IMR-90 (cell line): ENCODE measurements at regions not wholly inside any gene's neighbourhood (a gene's known extent, or its start where the extent isn't known, plus 50 kb on each side); places are given as distances from the start of the nearest gene placed in this dataset.

Experiments used
- ATAC-seq: fragments of 200-7000 bp; cut with Tn5 transposase; 2 replicates; pipeline ENCODE4 v1.9.1; 2020; ENCODE audit warnings: low read depth, mild to moderate bottlenecking, moderate library complexity
- BruUV-seq: library from RNA; stranded (reverse); fragments of 400-500 nt; replicated peaks from 2 replicates; lab custom pipeline; 2021; lab: Mats Ljungman, UMichigan
- CTCF ChIA-PET: fragments of 300-600 bp; formaldehyde crosslinking; extraction: SDS; loops from one replicate; lab custom pipeline; 2021; ENCODE audit warnings: antibody characterized with exemption; lab: Yijun Ruan, JAX
- POLR2A ChIA-PET: fragments of 300-600 bp; sonication (Branson Sonifier 250); formaldehyde crosslinking; loops from one replicate; lab custom pipeline; 2022; ENCODE audit warnings: antibody characterized with exemption; ENCODE audit not compliant: unreplicated experiment; lab: Charles Lee
- DNase-seq: peaks from one replicate; pipeline ENCODE4 v3.0.0; 2013
- H2AFZ ChIP-seq: replicated peaks from 2 replicates; pipeline ENCODE3; 2013; ENCODE audit warnings: low read length, mild to moderate bottlenecking; ENCODE audit not compliant: poor library complexity
- H2AK5ac ChIP-seq: 2 replicates; pipeline ENCODE4 v1.6.1; 2013; ENCODE audit warnings: low read depth, low read length, inconsistent platforms
- H2AK9ac ChIP-seq: replicated peaks from 2 replicates; pipeline ENCODE3; 2013; ENCODE audit warnings: mild to moderate bottlenecking, low read depth, low read length, moderate library complexity; ENCODE audit not compliant: poor library complexity
- H2BK120ac ChIP-seq: 2 replicates; pipeline ENCODE4 v1.6.1; 2013; ENCODE audit warnings: low read depth, low read length, inconsistent platforms
- H2BK15ac ChIP-seq: 3 replicates; pipeline ENCODE4 v1.6.1; 2013; ENCODE audit warnings: low read depth, low read length, inconsistent platforms
- H2BK20ac ChIP-seq: 2 replicates; pipeline ENCODE4 v1.6.1; 2013; ENCODE audit warnings: low read depth, mild to moderate bottlenecking, inconsistent platforms, low read length, moderate library complexity
- H2BK5ac ChIP-seq: 2 replicates; pipeline ENCODE4 v1.6.1; 2013; ENCODE audit warnings: mild to moderate bottlenecking, low read depth, low read length, inconsistent platforms; ENCODE audit not compliant: poor library complexity, severe bottlenecking
- H3K14ac ChIP-seq: replicated peaks from 2 replicates; pipeline ENCODE4 v1.6.1; 2013; ENCODE audit warnings: low read depth, low read length, inconsistent platforms
- H3K18ac ChIP-seq: 2 replicates; pipeline ENCODE4 v1.6.1; 2013; ENCODE audit warnings: low read depth, low read length, control low read depth
- H3K23ac ChIP-seq: 2 replicates; pipeline ENCODE4 v1.6.1; 2013; ENCODE audit warnings: low read depth, low read length, inconsistent platforms
- H3K27ac ChIP-seq: 2 replicates; pipeline ENCODE4 v1.5.1; 2013; ENCODE audit warnings: mild to moderate bottlenecking, control low read depth, low read length; ENCODE audit not compliant: insufficient read depth
- H3K27me3 ChIP-seq: 2 replicates; pipeline ENCODE4 v1.6.1; 2013; ENCODE audit warnings: low read length; ENCODE audit not compliant: control insufficient read depth, insufficient read depth
- H3K36me3 ChIP-seq: 2 replicates; pipeline ENCODE4 v1.6.1; 2013; ENCODE audit warnings: low read length, mixed read lengths; ENCODE audit not compliant: control insufficient read depth, insufficient read depth
- H3K4ac ChIP-seq: 2 replicates; pipeline ENCODE4 v1.6.1; 2013; ENCODE audit warnings: low read depth, low read length, inconsistent platforms
- H3K4me1 ChIP-seq: 2 replicates; pipeline ENCODE4 v1.6.1; 2013; ENCODE audit warnings: low read length, mixed read lengths; ENCODE audit not compliant: control insufficient read depth, insufficient read depth
- H3K4me2 ChIP-seq: 2 replicates; pipeline ENCODE4 v1.6.1; 2013; ENCODE audit warnings: low read depth, mild to moderate bottlenecking, control low read depth, low read length, moderate library complexity
- H3K4me3 ChIP-seq: 2 replicates; pipeline ENCODE4 v1.5.1; 2013; ENCODE audit warnings: low read depth, mild to moderate bottlenecking, control low read depth, low read length, moderate library complexity; ENCODE audit not compliant: insufficient read depth
- H3K56ac ChIP-seq: 2 replicates; pipeline ENCODE4 v1.6.1; 2013; ENCODE audit warnings: low read length, inconsistent platforms; ENCODE audit not compliant: insufficient read depth; ENCODE audit errors: extremely low read depth
- H3K79me1 ChIP-seq, 2 experiments: 2 replicates each; pipeline ENCODE4 v1.6.1; 2013; ENCODE audit warnings: low read length in 2 of 2, inconsistent platforms in 1 of 2, low read depth in 1 of 2
- H3K9ac ChIP-seq: 2 replicates; pipeline ENCODE4 v1.6.1; 2013; ENCODE audit warnings: low read depth, low read length, control low read depth
- H3K9me1 ChIP-seq: 2 replicates; pipeline ENCODE4 v1.6.1; 2013; ENCODE audit warnings: low read length, inconsistent platforms; ENCODE audit not compliant: insufficient read depth
- H3K9me3 ChIP-seq: 2 replicates; pipeline ENCODE4 v1.6.1; 2013; ENCODE audit warnings: low read length; ENCODE audit not compliant: control insufficient read depth, insufficient read depth
- H4K20me1 ChIP-seq: 2 replicates; pipeline ENCODE4 v1.6.1; 2013; ENCODE audit warnings: low read length, inconsistent platforms; ENCODE audit not compliant: insufficient read depth
- H4K5ac ChIP-seq: 2 replicates; pipeline ENCODE4 v1.6.1; 2013; ENCODE audit warnings: mild to moderate bottlenecking, low read depth, low read length, control low read depth
- H4K8ac ChIP-seq, 2 experiments: 2 replicates each; pipeline ENCODE4 v1.6.1; 2013; ENCODE audit warnings: low read depth in 2 of 2, low read length in 2 of 2, control low read depth in 1 of 2, inconsistent platforms in 1 of 2
- H4K91ac ChIP-seq: 2 replicates; pipeline ENCODE4 v1.6.1; 2013; ENCODE audit warnings: low read depth, low read length, inconsistent platforms; ENCODE audit not compliant: insufficient read depth
- BHLHE40 ChIP-seq: fragments of 150-350 bp; IDR thresholded peaks from 2 replicates; pipeline ENCODE4 v1.6.1; 2016; ENCODE audit warnings: mild to moderate bottlenecking, low read depth, low read length
- CEBPB ChIP-seq: IDR thresholded peaks from 2 replicates; pipeline ENCODE4 v1.6.1; 2012; ENCODE audit warnings: low read depth, low read length, improper control_type of control experiment
- CHD1 ChIP-seq: IDR thresholded peaks from 2 replicates; pipeline ENCODE4 v1.6.1; 2012; ENCODE audit warnings: low read depth, low read length, improper control_type of control experiment
- ELK1 ChIP-seq: fragments of 150-350 bp; IDR thresholded peaks from 2 replicates; pipeline ENCODE4 v1.6.1; 2016; ENCODE audit warnings: low read depth, mild to moderate bottlenecking, low read length, moderate library complexity, borderline replicate concordance
- FOS ChIP-seq: fragments of 150-350 bp; IDR thresholded peaks from 2 replicates; pipeline ENCODE4 v1.6.1; 2016; ENCODE audit warnings: low read depth, low read length
- MAFK ChIP-seq: IDR thresholded peaks from 2 replicates; pipeline ENCODE4 v1.6.1; 2012; ENCODE audit warnings: low read depth, low read length, improper control_type of control experiment
- MAZ ChIP-seq: IDR thresholded peaks from 2 replicates; pipeline ENCODE4 v1.6.1; 2012; ENCODE audit warnings: low read depth, mild to moderate bottlenecking, low read length, improper control_type of control experiment, moderate library complexity, borderline replicate concordance
- NFE2L2 ChIP-seq: fragments of 150-350 bp; IDR thresholded peaks from 2 replicates; pipeline ENCODE4 v1.6.1; 2016; ENCODE audit warnings: low read depth, mild to moderate bottlenecking, low read length
- RCOR1 ChIP-seq: IDR thresholded peaks from 2 replicates; pipeline ENCODE4 v1.6.1; 2012; ENCODE audit warnings: mild to moderate bottlenecking, low read length, improper control_type of control experiment; ENCODE audit not compliant: insufficient replicate concordance
- RFX5 ChIP-seq: IDR thresholded peaks from 2 replicates; pipeline ENCODE4 v1.8.0; 2012; ENCODE audit warnings: low read depth, mild to moderate bottlenecking, low read length, moderate library complexity
- SMC3 ChIP-seq: fragments of 150-350 bp; IDR thresholded peaks from 2 replicates; pipeline ENCODE4 v1.6.1; 2016; ENCODE audit warnings: low read depth, mild to moderate bottlenecking, antibody characterized with exemption, low read length, moderate library complexity
- USF2 ChIP-seq: fragments of 150-350 bp; IDR thresholded peaks from 2 replicates; pipeline ENCODE4 v1.6.1; 2017; ENCODE audit warnings: mild to moderate bottlenecking, antibody characterized with exemption, low read length, low read depth
- WGBS, 2 experiments: methylation state at CpG; one replicate each; pipeline versions ENCODE4 v1.1.5 to v1.1.7; 2013; ENCODE audit warnings: missing lambda C conversion rate in 2 of 2; ENCODE audit not compliant: insufficient read length in 1 of 2; ENCODE audit errors: extremely low coverage in 2 of 2; 5-methylcytosine and 5-hydroxymethylcytosine counted together
- dilution Hi-C: fragments of 300-500 bp; cut with HindIII; formaldehyde crosslinking; loops from one replicate; pipeline ENCODE4 v1.14.3; 2018; ENCODE audit warnings: low sequenced_read_pairs; ENCODE audit not compliant: unreplicated experiment
- in situ Hi-C: fragments of 300-500 bp; cut with MboI; formaldehyde crosslinking; loops from 3 replicates; pipeline ENCODE4 v1.14.3; 2019; ENCODE audit warnings: low sequenced_read_pairs, inconsistent platforms, mixed read lengths
- intact Hi-C: fragments of 100-400 bp; cut with micrococcal nuclease; formaldehyde crosslinking; loops from 2 replicates; pipeline ENCODE4 v1.10.0; 2022

- TF ChIP-seq ELK1, result no peak
- TF ChIP-seq RFX5, result no peak
- TF ChIP-seq FOS, result no peak
- no peak for TF ChIP-seq SMC3
Observed at GRCh38 chr2:201975434-201975833, 58.2 kb upstream of the FZD7 start (continued).

GRCh38 chr2:201975964-201976612 is 57.6 kb upstream of the FZD7 start:
- H3K23ac ChIP-seq, result no peak overlapping the region
- H3K9me3 ChIP-seq, result no peaks in the 10 kb centered on the region
- H3K36me3 ChIP-seq, result no peaks in the 10 kb centered on the region
- H3K27ac ChIP-seq, result no peak overlapping the region
- no peak overlapping the region for H2BK120ac ChIP-seq
- intact Hi-C loops (no loop called here), dilution Hi-C loops (no loop called here), in situ Hi-C loops (no loop called here)
- no peak for ATAC-seq
- no TSS peak for BruUV-seq
- H2AK9ac ChIP-seq, result no peak overlapping the region
- no peak overlapping the region for H3K9ac ChIP-seq
- no peak overlapping the region for H2BK5ac ChIP-seq
- no peak for DNase-seq
- H2BK15ac ChIP-seq, result no peak overlapping the region
- no peaks in the 10 kb centered on the region for H3K27me3 ChIP-seq
- H2BK20ac ChIP-seq, result no peak overlapping the region
- no peak overlapping the region for H3K18ac ChIP-seq
- H3K56ac ChIP-seq, result no peak overlapping the region
- H3K4me3 ChIP-seq, result no peak overlapping the region
- H3K4me1 ChIP-seq, result peaks cover 9% of the 10 kb centered on the region; the same call in 1 of the 2 replicates
- no peaks in the 10 kb centered on the region for H4K20me1 ChIP-seq
- ChIA-PET POLR2A (no interaction called here), CTCF (no interaction called here)
- H2AFZ ChIP-seq, result no peak overlapping the region
- no peak overlapping the region for H4K5ac ChIP-seq
- H3K4ac ChIP-seq, result no peak overlapping the region
- H4K8ac ChIP-seq, result no peak overlapping the region
- H3K4me2 ChIP-seq, result no peak overlapping the region
- H2AK5ac ChIP-seq, result no peak overlapping the region
- H3K9me1 ChIP-seq, result no peaks in the 10 kb centered on the region
- 92% methylated on average over 1 of the region's 3 CpGs; no CpG with 5 or more reads in 1 of the 2 experiments for WGBS, 2 experiments
- H3K14ac ChIP-seq, result no peak overlapping the region
- H3K79me1 ChIP-seq, result no peaks in the 10 kb centered on the region
- H4K91ac ChIP-seq, result no peak overlapping the region
- no peak for TF ChIP-seq RFX5
- TF ChIP-seq MAFK, result no peak
- TF ChIP-seq NFE2L2, result no peak
- TF ChIP-seq CHD1, result no peak
- TF ChIP-seq USF2, result no peak
- TF ChIP-seq RCOR1, result no peak
- no peak for TF ChIP-seq ELK1
- no peak for TF ChIP-seq MAZ
- no peak for TF ChIP-seq BHLHE40
- no peak for TF ChIP-seq CEBPB
- no peak for TF ChIP-seq SMC3
